H1 (cell line): ENCODE measurements at regions not wholly inside any gene's neighbourhood (a gene's known extent, or its start where the extent isn't known, plus 50 kb on each side); places are given as distances from the start of the nearest gene placed in this dataset.
A peak's percentile ranks its signal among the peaks of the same experiment; 100 is the strongest.

ENCODE experiments used
- CTCF ChIA-PET: fragments of 300-600 bp; sonication (Branson Sonifier 250); formaldehyde crosslinking; loops from one replicate; lab custom pipeline; 2021; ENCODE audit not compliant: partially characterized antibody; lab: Charles Lee
- POLR2A ChIA-PET: fragments of 300-600 bp; sonication (Branson Sonifier 250); formaldehyde crosslinking; loops from one replicate; lab custom pipeline; 2021; ENCODE audit warnings: inconsistent platforms; ENCODE audit not compliant: partially characterized antibody; lab: Charles Lee
- DNase-seq, 2 experiments: peaks; one replicate each; pipeline versions ENCODE4 v3.0.0 to v3.0.0-alpha.2; 2010 to 2022; ENCODE audit warnings: low spot score in 2 of 2, low read depth in 1 of 2, mixed read lengths in 1 of 2
- FAIRE-seq: peaks from 2 replicates; lab custom pipeline; 2011; peaks lifted over from hg19 to GRCh38; lab: Jason Lieb, UNC
- H2AFZ ChIP-seq: 2 replicates; pipeline ENCODE4 v1.8.1; 2012; ENCODE audit warnings: low read length, inconsistent platforms
- H2AK5ac ChIP-seq: 2 replicates; pipeline ENCODE4 v1.6.1; 2013; ENCODE audit warnings: low read depth, low read length
- H2BK120ac ChIP-seq: replicated peaks from 2 replicates; pipeline ENCODE3; 2013; ENCODE audit warnings: low read depth, low read length, inconsistent platforms
- H2BK12ac ChIP-seq: 2 replicates; pipeline ENCODE4 v1.6.1; 2013; ENCODE audit warnings: low read depth, low read length
- H2BK15ac ChIP-seq: 2 replicates; pipeline ENCODE4 v1.6.1; 2013; ENCODE audit warnings: low read length
- H2BK20ac ChIP-seq: 2 replicates; pipeline ENCODE4 v1.6.1; 2013; ENCODE audit warnings: low read length
- H2BK5ac ChIP-seq: 2 replicates; pipeline ENCODE4 v1.6.1; 2013; ENCODE audit warnings: low read depth, low read length
- H3K14ac ChIP-seq: 2 replicates; pipeline ENCODE4 v1.6.1; 2013; ENCODE audit warnings: inconsistent platforms; ENCODE audit not compliant: insufficient read length
- H3K18ac ChIP-seq: 2 replicates; pipeline ENCODE4 v1.6.1; 2013; ENCODE audit warnings: low read length; ENCODE audit errors: extremely low read depth
- H3K23ac ChIP-seq: 2 replicates; pipeline ENCODE4 v1.6.1; 2013; ENCODE audit warnings: inconsistent platforms; ENCODE audit not compliant: insufficient read length
- H3K23me2 ChIP-seq: 2 replicates; pipeline ENCODE4 v1.6.1; 2013; ENCODE audit warnings: low read depth, low read length
- H3K27ac ChIP-seq: 2 replicates; pipeline ENCODE4 v1.6.1; 2011; ENCODE audit warnings: low read depth, low read length, inconsistent platforms
- H3K27me3 ChIP-seq, 4 experiments: replicated peaks in 1 of 4; 1 replicate in 1 of 4; 2 replicates in 3 of 4; pipeline versions ENCODE4 v1.6.1 to v1.8.1; 2011 to 2013; ENCODE audit warnings: low read length in 3 of 4, mild to moderate bottlenecking in 3 of 4, inconsistent platforms in 2 of 4, mixed read lengths in 2 of 4, moderate library complexity in 1 of 4; ENCODE audit not compliant: control insufficient read depth in 3 of 4, insufficient read depth in 3 of 4; ENCODE audit errors: extremely low read depth in 1 of 4
- H3K36me3 ChIP-seq, 4 experiments: 2 replicates each; pipeline versions ENCODE4 v1.6.1 to v1.8.1; 2011 to 2013; ENCODE audit warnings: mild to moderate bottlenecking in 4 of 4, low read length in 3 of 4, moderate library complexity in 2 of 4, control low read depth in 1 of 4, inconsistent platforms in 1 of 4; ENCODE audit not compliant: insufficient read depth in 4 of 4, control insufficient read depth in 2 of 4
- H3K4ac ChIP-seq: replicated peaks from 2 replicates; pipeline ENCODE3; 2013; ENCODE audit warnings: low read length, low read depth, mixed read lengths, inconsistent platforms; ENCODE audit not compliant: insufficient read length
- H3K4me1 ChIP-seq, 4 experiments: replicated peaks in 1 of 4; 1 replicate in 1 of 4; 2 replicates in 3 of 4; pipeline versions ENCODE4 v1.6.1 to v1.8.1; 2011 to 2013; ENCODE audit warnings: low read length in 3 of 4, inconsistent platforms in 2 of 4, mixed read lengths in 1 of 4; ENCODE audit not compliant: insufficient read depth in 4 of 4, control insufficient read depth in 3 of 4
- H3K4me2 ChIP-seq, 2 experiments: 2 replicates each; pipeline versions ENCODE4 v1.6.1 to v1.8.1; 2011 to 2013; ENCODE audit warnings: low read depth in 2 of 2, low read length in 2 of 2, control low read depth in 1 of 2, inconsistent platforms in 1 of 2, mild to moderate bottlenecking in 1 of 2; ENCODE audit not compliant: insufficient read depth in 1 of 2
- H3K4me3 ChIP-seq, 4 experiments: fragments of 200-600, 300-600 bp in 1 of 4; sonication (generic), shearing (Covaris generic), sonication (Bioruptor Twin) in 1 of 4; 2 replicates each; pipeline versions ENCODE4 v1.5.1 to v1.8.1; 2011 to 2016; ENCODE audit warnings: low read length in 4 of 4, low read depth in 3 of 4, control low read depth in 2 of 4, inconsistent platforms in 2 of 4, mild to moderate bottlenecking in 2 of 4, mixed read lengths in 1 of 4, moderate library complexity in 1 of 4; ENCODE audit not compliant: insufficient read depth in 2 of 4; ENCODE audit errors: extremely low read depth in 1 of 4
- H3K56ac ChIP-seq: replicated peaks from 2 replicates; pipeline ENCODE3; 2013; ENCODE audit warnings: low read depth, mild to moderate bottlenecking, mixed read lengths, low read length, inconsistent platforms; ENCODE audit not compliant: insufficient read length
- H3K79me1 ChIP-seq: 2 replicates; pipeline ENCODE4 v1.6.1; 2013; ENCODE audit warnings: low read depth, low read length, control low read depth
- H3K79me2 ChIP-seq, 2 experiments: 2 replicates each; pipeline versions ENCODE4 v1.6.1 to v1.8.1; 2012 to 2013; ENCODE audit warnings: low read length in 2 of 2, mild to moderate bottlenecking in 2 of 2, inconsistent platforms in 1 of 2; ENCODE audit not compliant: insufficient read depth in 2 of 2, control insufficient read depth in 1 of 2
- H3K9ac ChIP-seq, 4 experiments: replicated peaks in 1 of 4; 1 replicate in 1 of 4; 2 replicates in 3 of 4; pipeline versions ENCODE4 v1.6.1 to v1.8.1; 2011 to 2013; ENCODE audit warnings: low read depth in 3 of 4, low read length in 3 of 4, control low read depth in 2 of 4, mild to moderate bottlenecking in 2 of 4, moderate library complexity in 2 of 4, inconsistent platforms in 1 of 4; ENCODE audit errors: extremely low read depth in 1 of 4
- H3K9me3 ChIP-seq, 2 experiments: 2 replicates each; pipeline versions ENCODE4 v1.6.1 to v1.8.1; 2012 to 2013; ENCODE audit warnings: mild to moderate bottlenecking in 2 of 2, moderate library complexity in 2 of 2, control low read depth in 1 of 2, inconsistent platforms in 1 of 2, low read depth in 1 of 2, low read length in 1 of 2, mixed read lengths in 1 of 2; ENCODE audit not compliant: insufficient read depth in 2 of 2
- H4K20me1 ChIP-seq, 2 experiments: replicated peaks in 1 of 2; 2 replicates each; pipeline versions ENCODE3 to v1.8.1; 2011 to 2013; ENCODE audit warnings: inconsistent platforms in 2 of 2, low read length in 2 of 2, mild to moderate bottlenecking in 1 of 2; ENCODE audit not compliant: insufficient read depth in 2 of 2, control insufficient read depth in 1 of 2
- H4K5ac ChIP-seq: 2 replicates; pipeline ENCODE4 v1.6.1; 2013; ENCODE audit warnings: low read length, low read depth, mixed read lengths, inconsistent platforms; ENCODE audit not compliant: insufficient read length
- H4K8ac ChIP-seq: 2 replicates; pipeline ENCODE4 v1.8.0; 2013; ENCODE audit warnings: mild to moderate bottlenecking, moderate library complexity, low read length, inconsistent platforms; ENCODE audit not compliant: insufficient read depth; ENCODE audit errors: extremely low read depth
- H4K91ac ChIP-seq: replicated peaks from 2 replicates; pipeline ENCODE3; 2013; ENCODE audit warnings: low read length, mixed read lengths, inconsistent platforms; ENCODE audit not compliant: insufficient read length
- BRCA1 ChIP-seq: IDR thresholded peaks from 2 replicates; pipeline ENCODE4 v1.6.1; 2012; ENCODE audit warnings: low read depth, low read length, improper control_type of control experiment
- CTBP2 ChIP-seq: IDR thresholded peaks from 2 replicates; pipeline ENCODE4 v1.7.0; 2011; ENCODE audit warnings: borderline replicate concordance, mild to moderate bottlenecking, moderate library complexity, mixed read lengths, low read length; ENCODE audit not compliant: insufficient read depth, insufficient read length
- FOSL1 ChIP-seq: IDR thresholded peaks from 2 replicates; pipeline ENCODE4 v1.6.1; 2011; ENCODE audit warnings: mild to moderate bottlenecking, low read depth, low read length, moderate library complexity; ENCODE audit not compliant: insufficient read depth
- HDAC6 ChIP-seq: IDR thresholded peaks from one replicate; pipeline ENCODE4 v1.7.1; 2012; ENCODE audit warnings: low read depth, mild to moderate bottlenecking, inconsistent platforms, low read length, moderate library complexity
- JUN ChIP-seq: IDR thresholded peaks from 2 replicates; pipeline ENCODE4 v1.6.1; 2011; ENCODE audit warnings: low read depth, mild to moderate bottlenecking, improper control_type of control experiment, low read length
- KDM4A ChIP-seq: IDR thresholded peaks from one replicate; pipeline ENCODE4 v1.7.1; 2012; ENCODE audit warnings: low read depth, mild to moderate bottlenecking, moderate library complexity, low read length, inconsistent platforms; ENCODE audit not compliant: severe bottlenecking
- NRF1 ChIP-seq: IDR thresholded peaks from 2 replicates; pipeline ENCODE4 v1.6.1; 2011; ENCODE audit warnings: mild to moderate bottlenecking, low read depth, low read length, improper control_type of control experiment
- POLR2A ChIP-seq, 2 experiments: IDR thresholded peaks; 1 replicate in 1 of 2; 2 replicates in 1 of 2; pipeline ENCODE4 v1.6.1; 2011; ENCODE audit warnings: low read depth in 2 of 2, low read length in 2 of 2, mild to moderate bottlenecking in 2 of 2; ENCODE audit errors: control extremely low read depth in 1 of 2
- POLR2AphosphoS5 ChIP-seq: IDR thresholded peaks from 2 replicates; pipeline ENCODE4 v1.6.1; 2011; ENCODE audit warnings: low read depth, low read length
- SAP30 ChIP-seq: fragments of 300-600 bp; sonication (generic); IDR thresholded peaks from 2 replicates; pipeline ENCODE4 v1.7.1; 2012; ENCODE audit warnings: low read length, moderate library complexity, mild to moderate bottlenecking, inconsistent platforms; ENCODE audit not compliant: insufficient read depth, insufficient replicate concordance
- SIN3A ChIP-seq, 2 experiments: IDR thresholded peaks in 1 of 2; conservative IDR thresholded peaks in 1 of 2; 2 replicates each; pipeline ENCODE4 v1.6.1; 2011 to 2012; ENCODE audit warnings: low read length in 2 of 2, improper control_type of control experiment in 1 of 2, low read depth in 1 of 2, mild to moderate bottlenecking in 1 of 2
- YY1 ChIP-seq: IDR thresholded peaks from 2 replicates; pipeline ENCODE4 v1.6.1; 2011; ENCODE audit warnings: low read depth, mild to moderate bottlenecking, low read length
- WGBS, 2 experiments: shearing (Covaris generic) in 1 of 2; methylation state at CpG; one replicate each; pipeline versions ENCODE4 v1.1.6 to v1.1.7; 2013 to 2015; ENCODE audit warnings: low lambda C conversion rate in 2 of 2, mixed read lengths in 2 of 2, inconsistent platforms in 1 of 2, low coverage in 1 of 2, missing lambda C conversion rate in 1 of 2; ENCODE audit not compliant: insufficient replicate concordance in 2 of 2, insufficient coverage in 1 of 2, insufficient read length in 1 of 2; ENCODE audit errors: extremely low coverage in 1 of 2, missing lambda C conversion rate in 1 of 2; 5-methylcytosine and 5-hydroxymethylcytosine counted together
- TF ChIP-seq, protein P1 (sequence below): IDR thresholded peaks from 2 replicates; pipeline ENCODE4 v1.6.1; 2012; ENCODE audit warnings: low read length, inconsistent platforms

DNA sequence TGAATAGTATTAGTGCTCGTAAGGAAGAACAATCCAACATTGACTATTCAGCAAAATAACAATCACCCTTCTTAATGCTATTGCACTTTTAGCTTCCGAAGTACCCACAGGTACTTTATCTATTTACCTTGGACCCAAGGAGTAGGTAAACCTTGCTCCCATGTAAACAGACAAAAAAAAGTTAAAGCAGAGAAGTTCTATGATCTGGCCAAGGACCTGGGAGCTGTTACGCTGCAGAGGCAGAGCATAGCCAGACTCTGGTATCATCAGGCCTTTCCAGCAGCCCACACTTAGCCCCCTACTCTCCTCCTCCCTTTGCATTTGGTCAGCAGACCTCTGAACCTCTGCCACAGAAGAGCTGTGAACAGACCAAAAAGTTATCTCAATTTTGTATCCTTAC lies 130.3 kb upstream of the TPM1 start:
- H4K20me1 ChIP-seq, result no peaks in the 10 kb centered on the region
- H2BK5ac ChIP-seq, result peak overlapping the region; percentile 86; the same call in 1 of the 2 replicates
- H3K79me2 ChIP-seq, result no peaks in the 10 kb centered on the region
- ChIA-PET CTCF (interaction anchor here (0.7 to 3.0 kb wide), 15 partner anchors 8 to 181 kb away, joined by 3 to 12 read pairs (median 4); no protein-coding TSS in a partner anchor), POLR2A (interaction anchor here (0.6 to 4.5 kb wide), 8 partner anchors 10 to 135 kb away, joined by 3 to 26 read pairs (median 5); partner anchors contain the start of gene TPM1)
- H3K23ac ChIP-seq, result no peak overlapping the region
- H2AFZ ChIP-seq, result no peak overlapping the region
- no peak overlapping the region for H3K56ac ChIP-seq
- no peak overlapping the region for H2BK20ac ChIP-seq
- H3K9ac ChIP-seq, result no peak overlapping the region
- WGBS, 2 experiments, result 88% methylated on average over 3 of the region's 3 CpGs; no CpG with 5 or more reads in 1 of the 2 experiments
- peaks cover 3% of the 10 kb centered on the region; the same call in 1 of the 2 replicates for H3K23me2 ChIP-seq
- H3K4me1 ChIP-seq, result peaks cover 7 to 14% (median 11%) of the 10 kb centered on the region in 4 experiments
- H2BK12ac ChIP-seq, result no peak overlapping the region; the same call in 1 of the 2 replicates
- H4K91ac ChIP-seq, result no peak overlapping the region
- H3K14ac ChIP-seq, result no peak overlapping the region
- no peak overlapping the region for H3K27ac ChIP-seq
- no peak overlapping the region; the same call in 1 of the 2 replicates for H2AK5ac ChIP-seq
- no peak overlapping the region for H2BK15ac ChIP-seq
- no peak overlapping the region for H3K4me3 ChIP-seq
- H3K79me1 ChIP-seq, result no peaks in the 10 kb centered on the region
- FAIRE-seq, result no peak
- H4K5ac ChIP-seq, result no peak overlapping the region
- no peak for DNase-seq
- H3K18ac ChIP-seq, result no peak overlapping the region
- no peak overlapping the region for H3K4ac ChIP-seq
- H2BK120ac ChIP-seq, result no peak overlapping the region
- no peaks in the 10 kb centered on the region for H3K9me3 ChIP-seq
- H3K27me3 ChIP-seq, result no peaks in the 10 kb centered on the region
- H4K8ac ChIP-seq, result no peak overlapping the region
- H3K36me3 ChIP-seq, result no peaks in the 10 kb centered on the region
- H3K4me2 ChIP-seq, result no peak overlapping the region
- no peak for TF ChIP-seq YY1
- no peak for TF ChIP-seq NRF1
- no peak for TF ChIP-seq FOSL1
- no peak for TF ChIP-seq SIN3A (conservative IDR thresholded peaks at IDR 0.05 in 1 of 2, IDR thresholded peaks at IDR 0.05 in 1 of 2; ENCODE audit: low read depth in 1 of 2, low read length in 2 of 2)
- TF ChIP-seq CTBP2, result no peak
- TF ChIP-seq HDAC6, result no peak
- no peak for TF ChIP-seq POLR2A (IDR thresholded peaks at IDR 0.05; ENCODE audit: control extremely low read depth in 1 of 2, low read depth in 2 of 2, low read length in 2 of 2)
- TF ChIP-seq KDM4A, result no peak
- no peak for TF ChIP-seq POLR2AphosphoS5
- no peak for TF ChIP-seq BRCA1
- TF ChIP-seq SAP30, result no peak
- TF ChIP-seq, protein P1, sequence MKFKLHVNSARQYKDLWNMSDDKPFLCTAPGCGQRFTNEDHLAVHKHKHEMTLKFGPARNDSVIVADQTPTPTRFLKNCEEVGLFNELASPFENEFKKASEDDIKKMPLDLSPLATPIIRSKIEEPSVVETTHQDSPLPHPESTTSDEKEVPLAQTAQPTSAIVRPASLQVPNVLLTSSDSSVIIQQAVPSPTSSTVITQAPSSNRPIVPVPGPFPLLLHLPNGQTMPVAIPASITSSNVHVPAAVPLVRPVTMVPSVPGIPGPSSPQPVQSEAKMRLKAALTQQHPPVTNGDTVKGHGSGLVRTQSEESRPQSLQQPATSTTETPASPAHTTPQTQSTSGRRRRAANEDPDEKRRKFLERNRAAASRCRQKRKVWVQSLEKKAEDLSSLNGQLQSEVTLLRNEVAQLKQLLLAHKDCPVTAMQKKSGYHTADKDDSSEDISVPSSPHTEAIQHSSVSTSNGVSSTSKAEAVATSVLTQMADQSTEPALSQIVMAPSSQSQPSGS, result no peak
- no peak for TF ChIP-seq JUN
